IPS-18c (cell line): ENCODE measurements at regions not wholly inside any gene's neighbourhood (a gene's known extent, or its start where the extent isn't known, plus 50 kb on each side); places are given as distances from the start of the nearest gene placed in this dataset.

Experiments
- H3K4me3 ChIP-seq: 2 replicates; pipeline ENCODE4 v1.7.0; 2013; ENCODE audit warnings: low read depth, mild to moderate bottlenecking, low read length, moderate library complexity; ENCODE audit not compliant: insufficient read depth
- H3K9me3 ChIP-seq: one replicate; pipeline ENCODE4 v1.6.1; 2013; ENCODE audit warnings: mild to moderate bottlenecking, low read length, moderate library complexity; ENCODE audit not compliant: control insufficient read depth, insufficient read depth

DNA sequence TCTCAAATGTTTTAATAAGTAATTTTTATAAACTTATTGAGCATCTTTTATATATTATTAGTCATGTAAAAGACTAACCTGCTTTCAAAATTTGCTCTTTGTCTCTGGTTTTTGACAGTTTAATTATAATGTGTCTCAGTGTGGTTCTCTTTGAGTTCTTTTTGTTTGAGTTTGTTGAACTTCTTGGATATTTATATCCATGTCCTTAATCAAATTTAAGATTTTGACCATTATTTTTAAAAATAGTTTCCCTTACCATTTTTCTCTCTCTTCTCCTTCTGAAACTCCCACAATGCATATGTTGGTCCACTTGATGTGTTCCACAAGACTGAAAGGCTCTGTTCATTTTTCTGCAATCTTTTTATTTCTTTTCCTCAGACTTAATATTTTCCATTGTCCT, 366.1 kb upstream of the GOLIM4 start:
- Histone ChIP-seq H3K4me3 (no peak overlapping the region), H3K9me3 (no peaks in the 10 kb centered on the region)

DNA sequence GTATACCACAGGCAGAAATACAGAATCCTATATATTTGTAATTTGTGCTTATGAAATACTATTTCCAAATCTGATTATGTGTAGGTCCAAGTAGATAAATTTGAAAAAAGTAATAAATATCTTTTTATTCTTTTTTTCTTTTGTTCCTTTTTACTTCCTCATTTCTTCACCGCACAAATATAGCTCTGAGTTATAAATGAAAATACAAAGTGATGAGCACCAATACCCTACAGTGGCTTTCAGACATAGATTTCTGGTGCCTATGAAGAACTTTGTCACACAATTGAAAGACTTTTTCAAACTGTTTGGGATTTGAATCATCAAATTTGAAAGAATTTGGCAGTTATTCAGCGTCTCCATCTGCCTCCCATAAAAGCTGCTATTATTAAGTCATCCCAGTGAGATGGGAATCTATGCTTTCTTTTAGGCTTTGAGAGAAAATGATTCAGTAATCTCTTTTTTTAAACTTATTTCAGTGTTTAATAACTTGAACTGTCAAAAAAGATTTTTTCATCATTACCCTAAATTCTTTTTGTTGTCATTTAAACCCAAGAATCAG, 363.6 kb upstream of the GOLIM4 start:
- Histone ChIP-seq H3K9me3 (no peaks in the 10 kb centered on the region), H3K4me3 (no peak overlapping the region)

DNA sequence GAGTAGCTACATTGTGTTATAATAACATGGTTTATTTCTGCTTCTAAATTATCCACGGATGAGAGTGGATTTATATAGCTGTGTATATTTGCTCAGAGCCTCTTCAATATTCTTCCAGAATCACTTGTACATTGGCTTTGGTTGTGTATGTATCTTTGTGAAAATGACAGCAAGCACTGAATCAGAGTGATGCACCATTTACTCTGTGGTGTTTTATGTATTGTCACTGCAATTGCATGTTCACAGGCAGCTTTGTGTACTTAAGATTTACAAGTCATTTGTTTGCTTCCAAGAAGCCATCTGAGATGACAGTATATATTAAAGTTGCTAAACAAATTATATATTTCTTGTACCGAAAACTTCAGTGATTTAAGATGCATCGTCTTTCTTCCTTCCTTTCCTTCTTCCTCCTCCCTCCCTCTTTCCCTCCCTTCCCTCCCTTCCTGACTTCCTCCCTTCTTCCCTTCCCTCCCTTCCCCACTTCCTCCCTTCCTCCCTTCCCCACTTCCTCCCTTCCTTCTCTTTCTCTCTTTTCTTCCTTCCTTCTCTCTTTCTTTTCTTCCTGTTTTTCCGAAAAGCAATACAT, 362.3 kb upstream of the GOLIM4 start:
- Histone ChIP-seq H3K4me3 (no peak overlapping the region), H3K9me3 (no peaks in the 10 kb centered on the region)

DNA sequence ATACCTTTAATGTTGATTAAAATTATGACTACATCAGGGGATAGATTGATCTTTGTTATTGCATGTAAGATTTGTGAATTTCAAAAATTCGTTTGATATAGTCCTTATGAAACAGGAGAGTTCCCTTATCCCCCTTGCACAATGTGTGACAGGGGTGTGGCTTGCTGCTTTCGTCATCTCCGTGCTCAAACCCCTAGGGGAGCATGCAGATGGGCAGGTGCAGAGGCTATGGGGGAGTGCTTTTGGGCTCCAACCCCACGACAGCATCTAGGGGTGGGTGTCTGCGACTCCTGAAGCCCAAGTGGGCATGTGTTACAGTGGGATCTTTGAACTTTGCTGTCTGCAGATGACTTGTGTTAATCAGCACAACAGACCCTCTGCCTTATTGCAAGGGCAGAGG, 360.1 kb upstream of the GOLIM4 start:
- no peak overlapping the region for H3K4me3 ChIP-seq
- no peaks in the 10 kb centered on the region for H3K9me3 ChIP-seq

DNA sequence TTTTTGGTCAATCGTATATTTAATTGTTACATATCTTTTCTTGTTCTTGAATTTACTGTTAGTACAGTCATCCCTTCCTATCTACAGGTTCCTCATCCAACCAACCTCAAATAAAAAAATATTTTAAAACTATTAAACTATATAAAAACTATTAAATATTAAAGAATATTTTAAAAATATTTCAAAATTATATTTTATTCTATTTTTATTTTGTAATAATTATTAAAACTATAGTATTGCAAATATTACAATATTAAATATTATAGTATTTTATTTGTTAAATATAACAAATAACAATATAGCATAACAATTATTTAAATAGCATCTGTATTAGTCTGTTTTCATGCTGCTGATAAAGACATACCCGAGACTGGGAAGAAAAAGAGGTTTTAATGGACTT, 357.9 kb upstream of the GOLIM4 start:
- Histone ChIP-seq H3K4me3 (no peak overlapping the region), H3K9me3 (no peaks in the 10 kb centered on the region)

DNA sequence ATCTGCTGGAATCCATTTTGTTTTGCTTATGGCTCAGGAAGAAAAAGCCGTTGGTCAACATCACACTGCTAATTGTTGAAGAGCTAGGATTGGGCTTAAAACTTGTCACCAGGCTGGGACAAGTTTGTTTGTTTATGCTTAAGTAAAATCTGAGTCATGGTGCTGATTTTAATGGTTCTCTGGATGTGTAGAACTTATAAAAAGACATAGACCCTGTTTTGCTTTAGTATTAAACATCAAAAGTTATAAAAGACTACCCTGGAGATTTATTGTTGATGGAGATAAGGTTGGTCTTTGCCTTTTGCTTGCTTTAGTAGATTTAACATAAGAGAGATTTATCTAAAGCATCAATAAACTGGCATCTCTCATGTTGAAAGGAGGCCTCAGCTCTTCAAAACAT, 348.2 kb upstream of the GOLIM4 start:
- Histone ChIP-seq H3K9me3 (no peaks in the 10 kb centered on the region), H3K4me3 (no peak overlapping the region)

DNA sequence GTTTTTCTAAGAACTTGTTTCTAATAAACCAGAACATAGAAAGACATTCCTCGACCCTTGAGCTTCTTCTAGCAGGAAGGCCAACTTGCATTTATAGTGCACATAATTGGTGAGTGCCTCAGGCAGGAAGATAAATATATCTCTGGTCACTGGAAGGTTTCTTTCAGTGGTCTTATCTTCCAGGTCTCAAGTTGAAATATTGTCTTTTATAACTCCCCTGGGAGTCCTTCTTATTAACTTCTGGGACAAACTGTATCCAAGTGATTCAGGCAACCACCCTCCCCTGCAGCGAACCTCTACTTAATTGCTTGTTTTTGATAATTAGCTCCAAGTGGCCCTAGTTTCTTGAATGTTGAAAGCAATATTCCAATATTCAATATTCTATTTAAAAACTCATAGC, 346.8 kb upstream of the GOLIM4 start:
- no peaks in the 10 kb centered on the region for H3K9me3 ChIP-seq

DNA sequence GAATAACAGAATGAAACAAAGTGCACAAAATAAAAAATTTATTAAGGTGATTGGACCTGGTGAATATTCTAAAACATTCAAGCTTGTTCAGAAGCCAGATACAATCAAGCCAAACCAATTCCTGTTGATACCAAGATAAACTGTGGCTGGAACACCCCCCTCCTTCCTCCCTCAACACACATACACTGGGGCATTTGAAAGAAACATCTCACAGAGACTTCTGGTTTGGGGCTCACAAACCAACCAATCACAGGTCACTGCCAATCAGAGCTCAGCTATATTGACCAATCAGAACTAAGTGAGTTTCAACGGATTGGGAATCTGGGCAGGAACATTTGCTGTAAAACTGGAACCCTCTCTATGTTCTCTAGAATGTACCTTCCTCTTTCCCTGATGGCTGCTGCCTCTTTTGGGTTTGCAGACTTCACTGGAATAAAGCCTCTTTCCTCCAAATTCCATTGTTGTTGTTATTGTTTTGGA, 340.6 kb upstream of the GOLIM4 start:
- H3K4me3 ChIP-seq = no peak overlapping the region
- no peaks in the 10 kb centered on the region for H3K9me3 ChIP-seq

More for the DNA sequence above, 346.8 kb upstream of the GOLIM4 start:
- H3K4me3 ChIP-seq = no peak overlapping the region

DNA sequence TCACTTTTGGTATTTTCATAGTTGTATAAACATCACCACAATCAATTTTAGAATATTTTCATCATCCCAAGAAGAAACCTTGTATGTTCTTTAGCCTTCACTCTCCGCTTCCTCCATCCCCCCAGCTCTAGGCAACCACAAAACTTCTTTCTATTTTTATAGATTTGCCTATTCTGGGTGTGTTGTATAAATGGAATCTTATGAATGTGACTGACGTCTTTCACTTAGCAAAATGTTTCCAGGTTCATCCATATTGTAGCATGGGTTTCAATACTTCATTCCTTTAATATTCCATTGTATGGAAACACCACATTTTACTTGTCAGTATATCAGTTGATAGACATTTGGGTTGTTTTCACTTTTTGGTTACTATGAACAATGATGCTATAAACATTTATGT, 335.8 kb upstream of the GOLIM4 start:
- Histone ChIP-seq H3K4me3 (no peak overlapping the region), H3K9me3 (no peaks in the 10 kb centered on the region)

DNA sequence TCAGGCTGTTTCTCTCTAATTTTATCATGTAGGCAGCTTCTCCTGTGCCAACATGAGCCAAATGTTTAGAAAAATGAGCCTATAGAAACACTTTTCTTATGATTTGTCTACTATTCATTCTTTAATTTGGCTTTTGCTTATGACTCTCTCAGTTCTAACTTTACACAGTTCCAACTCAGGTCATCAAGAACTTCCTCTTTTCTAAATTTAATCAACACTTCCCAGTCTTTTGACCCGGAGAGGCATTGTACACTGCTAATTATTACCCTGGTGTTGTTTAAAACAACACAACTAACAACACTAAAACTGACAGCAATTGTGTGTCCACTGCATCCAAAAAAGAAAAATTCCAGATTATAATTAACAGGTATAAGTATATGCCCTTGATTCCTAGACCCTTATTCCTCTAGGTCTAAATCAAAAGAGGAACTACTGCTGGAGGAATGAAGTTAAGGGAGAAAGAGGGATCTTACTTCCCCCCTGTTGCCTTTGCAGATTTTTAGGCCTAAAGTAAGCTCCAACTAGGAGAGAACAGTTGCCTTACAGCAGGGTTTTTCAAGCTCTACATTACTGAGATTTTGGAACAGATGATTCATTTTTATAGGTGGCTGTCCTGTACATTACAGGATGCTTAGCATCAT, 332.2 kb upstream of the GOLIM4 start:
- no peaks in the 10 kb centered on the region for H3K9me3 ChIP-seq

DNA sequence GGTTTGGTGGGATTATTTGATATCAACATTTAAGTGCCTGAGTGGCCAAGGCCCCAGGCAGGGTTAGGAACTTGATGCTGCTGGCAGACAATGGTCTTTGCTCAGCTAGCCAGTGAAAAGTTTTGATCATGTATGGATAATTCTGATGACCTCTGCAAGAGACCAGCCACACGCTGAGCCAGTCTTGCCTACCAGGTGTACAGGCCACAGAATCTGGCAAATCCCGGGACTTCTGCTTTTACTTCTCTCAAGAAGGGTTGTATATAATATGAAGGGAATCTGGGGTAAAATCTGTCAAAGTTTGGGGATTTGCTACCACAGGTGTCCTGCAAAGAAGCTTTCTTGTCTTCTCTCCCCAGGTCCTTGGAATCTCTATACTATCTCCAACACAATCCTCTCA, 331.4 kb upstream of the GOLIM4 start:
- Histone ChIP-seq H3K9me3 (no peaks in the 10 kb centered on the region), H3K4me3 (no peak overlapping the region)

More for the DNA sequence above, 332.2 kb upstream of the GOLIM4 start:
- no peak overlapping the region for H3K4me3 ChIP-seq

DNA sequence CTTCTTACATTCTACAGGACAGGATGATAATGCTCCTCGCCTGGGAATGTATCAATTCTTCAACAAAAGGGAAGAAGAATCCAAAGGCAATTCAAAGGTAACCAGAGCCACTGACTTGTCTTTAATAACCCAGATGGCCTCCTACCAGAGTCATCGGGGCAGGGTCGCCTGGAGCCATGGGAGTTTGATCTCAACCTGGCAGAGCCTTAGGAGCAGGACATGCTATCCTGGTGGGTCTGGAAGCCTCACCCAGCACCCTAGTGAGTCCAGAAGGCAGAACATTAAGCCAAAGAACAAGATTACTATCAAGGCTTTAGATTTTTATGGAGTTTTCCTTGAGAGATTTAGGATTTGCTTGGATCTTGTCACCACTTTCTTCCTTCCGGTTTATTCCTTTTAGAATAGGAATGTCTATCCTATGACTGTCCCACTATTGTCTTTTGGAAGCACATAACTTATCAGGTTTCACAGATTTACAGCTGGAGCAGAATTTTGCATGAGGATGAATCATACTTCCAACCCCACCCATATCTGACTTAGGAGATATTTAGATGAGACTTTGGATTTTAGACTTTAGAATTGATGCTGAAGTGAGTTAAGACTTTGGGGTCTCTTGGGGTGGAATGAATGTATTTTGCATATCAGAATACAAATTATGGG, 330.3 kb upstream of the GOLIM4 start:
- Histone ChIP-seq H3K4me3 (no peak overlapping the region), H3K9me3 (no peaks in the 10 kb centered on the region)

DNA sequence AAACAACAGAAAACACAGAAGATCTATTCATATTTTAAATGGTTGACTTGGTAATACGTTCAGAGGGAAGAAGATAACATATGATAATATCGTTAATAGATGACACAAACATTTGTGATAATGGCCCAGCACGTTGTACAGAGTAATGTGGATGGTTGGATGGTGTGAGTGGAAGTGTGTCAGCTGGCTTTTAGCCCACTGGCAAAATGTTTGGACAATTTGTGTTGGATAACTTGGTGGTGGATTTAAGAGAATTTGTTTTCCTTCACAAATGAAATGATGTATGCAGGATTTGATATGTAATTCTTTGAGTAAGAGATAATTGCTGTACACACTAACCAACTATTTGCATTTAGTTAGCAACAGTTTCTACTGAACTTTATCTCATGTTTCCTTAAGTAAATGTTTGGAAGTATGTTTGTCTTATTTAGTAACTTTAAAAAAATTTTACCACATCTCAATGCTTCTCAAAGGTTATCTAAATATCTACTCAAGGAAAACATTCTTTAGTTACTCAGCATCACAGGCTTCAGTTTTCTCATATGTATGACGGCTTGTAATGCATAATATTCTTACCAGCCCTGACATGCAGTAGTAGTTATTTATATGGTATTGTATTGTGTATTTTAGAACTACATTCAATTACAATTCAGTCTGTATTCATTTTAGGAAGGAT, 328.5 kb upstream of the GOLIM4 start:
- Histone ChIP-seq H3K4me3 (no peak overlapping the region), H3K9me3 (no peaks in the 10 kb centered on the region)

DNA sequence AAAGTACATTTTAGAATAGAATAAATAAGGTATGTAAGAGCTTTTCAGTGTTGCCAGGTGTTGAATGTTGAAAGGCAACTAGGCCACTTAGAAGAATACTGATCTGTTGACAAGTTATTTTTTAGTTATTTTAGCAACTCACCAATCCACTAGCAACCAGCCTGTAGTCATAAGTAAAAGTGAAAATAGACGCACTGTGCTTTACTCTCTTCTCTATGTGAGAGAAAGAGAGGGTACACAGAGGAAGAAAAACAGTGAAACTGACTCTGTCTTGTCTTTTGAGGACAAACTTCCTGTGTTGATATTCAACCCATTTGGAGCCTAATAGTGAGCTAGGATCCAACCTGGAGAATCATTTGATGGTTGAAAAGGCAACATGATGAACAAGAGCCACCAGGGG, 327.1 kb upstream of the GOLIM4 start:
- Histone ChIP-seq H3K9me3 (no peaks in the 10 kb centered on the region), H3K4me3 (no peak overlapping the region)

DNA sequence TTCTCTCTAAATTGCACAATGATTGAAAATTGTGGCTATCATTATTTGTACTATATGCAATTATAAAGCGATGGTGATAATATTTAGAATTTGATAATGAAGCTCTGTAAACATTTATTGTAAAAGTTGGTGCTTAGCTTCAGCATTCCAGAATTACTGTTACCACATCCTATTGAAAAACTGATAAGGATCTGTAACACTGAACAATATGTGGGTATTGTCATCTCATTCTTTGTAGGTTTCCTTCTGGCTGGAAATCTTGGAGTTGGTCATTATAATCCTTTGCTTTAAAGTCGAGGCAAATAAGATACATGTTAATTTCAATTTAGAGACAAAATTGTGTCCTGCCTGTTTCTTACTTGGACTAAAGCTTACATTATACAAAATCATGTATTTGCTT, 323.4 kb upstream of the GOLIM4 start:
- no peaks in the 10 kb centered on the region for H3K9me3 ChIP-seq

DNA sequence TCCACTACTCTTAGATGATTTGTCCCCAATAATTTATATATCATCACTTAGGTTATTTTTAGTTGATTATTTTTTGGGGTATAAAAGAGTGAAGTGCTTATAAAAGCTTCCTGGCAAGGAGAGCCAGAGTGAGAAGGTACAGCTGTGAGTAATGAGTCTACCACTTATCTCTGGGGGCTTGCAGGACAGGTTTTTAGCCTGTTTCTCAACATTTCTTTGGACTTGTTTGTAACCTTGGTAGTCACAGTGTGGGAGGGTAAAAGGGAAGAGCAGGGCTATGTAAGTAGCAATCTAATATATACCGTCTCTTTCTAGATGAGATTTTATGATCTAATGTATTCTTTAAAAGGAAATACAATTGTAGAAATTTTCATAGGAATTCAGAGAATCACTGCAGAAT, 321.3 kb upstream of the GOLIM4 start:
- no peak overlapping the region for H3K4me3 ChIP-seq
- no peaks in the 10 kb centered on the region for H3K9me3 ChIP-seq

More for the DNA sequence above, 323.4 kb upstream of the GOLIM4 start:
- H3K4me3 ChIP-seq = no peak overlapping the region

DNA sequence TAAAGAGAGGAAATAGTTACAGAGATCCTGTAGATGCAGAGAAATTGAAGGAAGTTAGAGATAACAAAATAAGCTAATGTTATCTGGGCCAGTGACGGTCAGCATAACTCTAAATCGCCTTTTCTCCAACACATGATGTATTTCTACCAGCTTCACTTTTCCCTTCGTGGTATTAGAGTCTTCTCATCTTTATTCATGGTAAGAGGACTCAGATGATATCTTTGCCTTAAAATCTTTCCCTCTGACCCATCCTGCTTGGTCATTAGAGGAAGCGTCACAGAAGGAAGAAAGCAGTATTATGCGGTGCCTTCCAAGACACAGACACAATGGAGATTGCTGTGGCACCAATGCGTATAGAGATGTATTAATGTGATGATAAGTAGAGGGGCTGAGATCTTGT, 320.7 kb upstream of the GOLIM4 start:
- H3K4me3 ChIP-seq = no peak overlapping the region
- no peaks in the 10 kb centered on the region for H3K9me3 ChIP-seq

DNA sequence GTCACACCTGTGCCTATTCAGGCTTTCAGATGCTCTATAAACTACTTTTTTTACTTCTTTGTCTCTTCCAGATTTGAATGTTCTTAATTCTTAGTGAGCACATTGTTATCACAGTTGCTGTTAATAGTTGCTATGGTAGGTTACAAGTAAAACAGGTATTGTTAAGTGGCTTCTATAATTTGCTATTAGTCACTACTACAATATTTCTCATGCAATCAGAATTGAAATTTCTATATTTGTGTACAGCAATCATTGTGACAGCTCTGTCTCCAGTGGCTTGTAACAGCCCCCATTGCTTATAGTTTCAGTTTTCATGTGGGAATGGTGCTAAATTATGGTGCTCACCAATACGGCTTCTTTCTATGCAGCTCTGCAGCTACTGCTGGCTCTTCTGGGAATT, 318.4 kb upstream of the GOLIM4 start:
- no peak overlapping the region for H3K4me3 ChIP-seq
- no peaks in the 10 kb centered on the region for H3K9me3 ChIP-seq
